ENCODE measurements at regions not wholly inside any gene's neighbourhood (a gene's known extent, or its start where the extent isn't known, plus 50 kb on each side); places are given as distances from the start of the nearest gene placed in this dataset.

DNA sequence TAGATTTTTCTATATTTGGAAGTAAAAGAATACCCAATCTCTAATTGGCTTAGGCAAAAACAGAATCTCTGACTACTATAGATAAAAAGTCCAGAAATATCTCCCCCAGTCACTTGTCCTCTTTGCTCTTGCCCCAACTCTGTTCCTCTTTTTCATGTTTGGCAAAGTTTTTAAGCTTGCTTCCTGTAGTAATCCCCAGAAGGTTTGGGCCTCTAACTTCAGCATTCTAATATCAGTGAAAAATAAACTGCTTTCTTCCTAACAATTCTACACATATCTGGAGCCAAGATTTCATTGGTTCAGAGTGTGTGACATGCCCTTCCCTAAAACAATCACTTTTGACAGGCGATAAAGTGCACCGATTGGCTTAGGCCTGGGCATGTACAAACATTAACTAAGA lies 1680.3 kb downstream of the MAT2B start:
- Mint-ChIP-seq H3K36me3 (peaks cover 0 to 5% (median 0%) of the 10 kb centered on the region in 5 donors), H3K27me3 (peaks cover 0 to 3% (median 0%) of the 10 kb centered on the region in 5 donors), H3K9me3 (peaks cover 0 to 20% (median 5%) of the 10 kb centered on the region in 11 donors), H3K27ac (no peak overlapping the region), H3K4me1 (no peaks in the 10 kb centered on the region), H3K4me3 (no peak overlapping the region)
- CTCF ChIA-PET: no interaction called here
- Histone ChIP-seq H3K27ac (ENCODE audit: low read depth, low read length) (no peak overlapping the region), H3K36me3 (ENCODE audit: control insufficient read depth in 2 of 3, insufficient read depth in 3 of 3, low read length in 3 of 3) (no peaks in the 10 kb centered on the region), H3K4me3 (ENCODE audit: low read length) (no peak overlapping the region), H3K4me1 (ENCODE audit: control insufficient read depth in 2 of 2, insufficient read depth in 2 of 2, low read length in 2 of 2) (no peaks in the 10 kb centered on the region), H3K9me3 (ENCODE audit: control insufficient read depth in 2 of 3, low read length in 3 of 3) (peaks cover 0 to 6% (median 0%) of the 10 kb centered on the region in 3 experiments), H3K27me3 (ENCODE audit: control insufficient read depth in 2 of 2, insufficient read depth in 2 of 2, low read length in 2 of 2) (no peaks in the 10 kb centered on the region)
- POLR2A ChIA-PET: no interaction called here
- intact Hi-C loops (cut with micrococcal nuclease): no loop called here
- ATAC-seq (no peak), DNase-seq (no peak)

DNA sequence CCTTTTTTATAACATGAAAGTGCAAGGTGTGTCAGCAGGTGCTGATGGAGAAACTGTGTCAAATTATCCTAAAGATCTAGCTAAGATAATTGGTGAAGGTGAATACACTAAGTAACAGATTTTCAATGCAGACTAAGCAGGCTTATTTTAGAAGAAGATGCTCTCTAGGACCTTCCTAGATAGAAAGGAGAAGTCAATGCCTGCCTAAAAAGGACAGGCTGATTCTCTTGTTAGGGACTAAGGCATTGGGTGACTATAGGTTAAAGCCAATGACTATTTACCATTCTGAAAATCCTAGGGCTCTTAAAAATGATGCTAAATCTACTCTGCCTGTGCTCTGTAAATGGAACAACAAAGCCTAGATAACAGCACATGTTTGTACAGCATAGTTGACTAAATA lies 1682.4 kb downstream of the MAT2B start:
- Mint-ChIP-seq H3K27ac (no peak overlapping the region), H3K9me3 (peaks cover 0 to 16% (median 4%) of the 10 kb centered on the region in 11 donors), H3K36me3 (peaks cover 0 to 5% (median 0%) of the 10 kb centered on the region in 5 donors), H3K4me1 (no peaks in the 10 kb centered on the region), H3K27me3 (peaks cover 0 to 3% (median 0%) of the 10 kb centered on the region in 5 donors), H3K4me3 (no peak overlapping the region)
- DNase-seq (no peak), ATAC-seq (no peak)
- no peak overlapping the region for H3K27ac ChIP-seq (ENCODE audit: low read depth, low read length)
- peaks cover 0 to 6% (median 0%) of the 10 kb centered on the region in 3 experiments for H3K9me3 ChIP-seq (ENCODE audit: control insufficient read depth in 2 of 3, low read length in 3 of 3)
- intact Hi-C loops (cut with micrococcal nuclease): no loop called here
- H3K27me3 ChIP-seq (ENCODE audit: control insufficient read depth in 2 of 2, insufficient read depth in 2 of 2, low read length in 2 of 2): no peaks in the 10 kb centered on the region
- H3K4me1 ChIP-seq (ENCODE audit: control insufficient read depth in 2 of 2, insufficient read depth in 2 of 2, low read length in 2 of 2): no peaks in the 10 kb centered on the region
- CTCF ChIA-PET: no interaction called here
- POLR2A ChIA-PET: no interaction called here
- no peaks in the 10 kb centered on the region for H3K36me3 ChIP-seq (ENCODE audit: control insufficient read depth in 2 of 3, insufficient read depth in 3 of 3, low read length in 3 of 3)
- H3K4me3 ChIP-seq (ENCODE audit: low read length): no peak overlapping the region

DNA sequence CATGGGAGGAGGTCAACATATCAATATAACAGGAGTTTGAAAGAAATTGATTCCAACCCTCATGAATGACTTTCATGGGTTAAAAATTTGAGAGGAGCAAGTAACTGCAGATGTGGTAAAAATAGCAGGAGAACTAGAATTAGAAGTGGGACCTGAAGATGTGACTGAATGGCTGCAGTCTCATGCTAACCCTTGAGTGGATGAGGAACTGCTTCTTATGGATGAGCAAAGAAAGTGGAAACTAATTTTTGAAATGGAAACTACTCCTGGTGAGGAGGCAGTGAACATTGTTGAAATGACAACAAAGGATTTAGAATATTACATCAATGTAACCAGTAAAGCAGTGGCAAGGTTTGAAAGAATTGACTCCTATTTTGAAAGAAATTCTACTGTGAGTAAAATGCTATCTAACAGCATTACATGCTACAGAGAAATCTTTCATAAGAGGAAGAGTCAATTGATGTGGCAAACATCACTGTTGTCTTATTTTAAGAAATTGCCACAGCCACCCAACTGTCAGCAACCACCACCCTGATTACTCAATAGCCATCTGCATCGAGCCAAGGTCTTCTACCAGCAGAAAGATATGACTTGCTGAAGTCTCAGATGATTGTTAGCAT lies 1683.2 kb downstream of the MAT2B start:
- Mint-ChIP-seq H3K9me3 (peaks cover 0 to 12% (median 2%) of the 10 kb centered on the region in 11 donors), H3K27ac (no peak overlapping the region), H3K27me3 (peaks cover 0 to 3% (median 0%) of the 10 kb centered on the region in 5 donors), H3K36me3 (peaks cover 0 to 5% (median 0%) of the 10 kb centered on the region in 5 donors), H3K4me1 (no peaks in the 10 kb centered on the region), H3K4me3 (no peak overlapping the region)
- Histone ChIP-seq H3K4me3 (ENCODE audit: low read length) (no peak overlapping the region), H3K36me3 (ENCODE audit: control insufficient read depth in 2 of 3, insufficient read depth in 3 of 3, low read length in 3 of 3) (no peaks in the 10 kb centered on the region), H3K27me3 (ENCODE audit: control insufficient read depth in 2 of 2, insufficient read depth in 2 of 2, low read length in 2 of 2) (no peaks in the 10 kb centered on the region), H3K4me1 (ENCODE audit: control insufficient read depth in 2 of 2, insufficient read depth in 2 of 2, low read length in 2 of 2) (no peaks in the 10 kb centered on the region), H3K9me3 (ENCODE audit: control insufficient read depth in 2 of 3, low read length in 3 of 3) (peaks cover 0 to 6% (median 0%) of the 10 kb centered on the region in 3 experiments), H3K27ac (ENCODE audit: low read depth, low read length) (no peak overlapping the region)
- DNase-seq: no peak
- peak; percentile 67 for ATAC-seq
- intact Hi-C loops (cut with micrococcal nuclease): no loop called here
- ChIA-PET POLR2A (no interaction called here), CTCF (no interaction called here)

DNA sequence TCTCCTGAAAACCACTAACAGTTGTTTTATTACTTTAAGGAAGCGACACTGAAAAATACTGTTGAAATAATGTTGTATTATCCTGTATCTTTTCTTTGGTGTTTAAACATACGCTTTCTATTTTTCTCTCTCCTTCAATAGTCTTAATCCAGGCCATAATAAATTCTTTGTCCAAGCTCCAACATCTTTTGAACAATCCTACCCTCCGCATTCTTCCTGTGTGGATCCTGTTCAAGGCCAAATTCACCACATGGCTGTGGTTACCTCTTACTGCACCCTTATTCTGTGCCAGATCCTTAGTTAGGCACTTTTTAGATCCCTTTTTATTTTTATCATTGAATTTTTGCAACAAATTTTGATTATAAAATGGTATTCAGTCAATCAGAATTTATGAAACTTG lies 1691.5 kb downstream of the MAT2B start:
- no peaks in the 10 kb centered on the region for H3K27me3 Mint-ChIP-seq
- H3K4me3 Mint-ChIP-seq: no peak overlapping the region
- no peaks in the 10 kb centered on the region for H3K9me3 ChIP-seq (ENCODE audit: control insufficient read depth in 2 of 3, low read length in 3 of 3)
- no peaks in the 10 kb centered on the region for H3K36me3 ChIP-seq (ENCODE audit: control insufficient read depth in 2 of 3, insufficient read depth in 3 of 3, low read length in 3 of 3)
- no peaks in the 10 kb centered on the region for H3K36me3 Mint-ChIP-seq
- H3K27me3 ChIP-seq (ENCODE audit: control insufficient read depth in 2 of 2, insufficient read depth in 2 of 2, low read length in 2 of 2): no peaks in the 10 kb centered on the region
- H3K4me1 Mint-ChIP-seq: no peaks in the 10 kb centered on the region
- intact Hi-C loops (cut with micrococcal nuclease): no loop called here
- H3K27ac Mint-ChIP-seq: no peak overlapping the region
- ChIA-PET POLR2A (no interaction called here), CTCF (no interaction called here)
- no peak overlapping the region for H3K27ac ChIP-seq (ENCODE audit: low read depth, low read length)
- H3K4me3 ChIP-seq (ENCODE audit: low read length): no peak overlapping the region
- DNase-seq: no peak
- no peak for ATAC-seq
- no peaks in the 10 kb centered on the region for H3K4me1 ChIP-seq (ENCODE audit: control insufficient read depth in 2 of 2, insufficient read depth in 2 of 2, low read length in 2 of 2)
- peaks cover 0 to 4% (median 0%) of the 10 kb centered on the region in 11 donors for H3K9me3 Mint-ChIP-seq

DNA sequence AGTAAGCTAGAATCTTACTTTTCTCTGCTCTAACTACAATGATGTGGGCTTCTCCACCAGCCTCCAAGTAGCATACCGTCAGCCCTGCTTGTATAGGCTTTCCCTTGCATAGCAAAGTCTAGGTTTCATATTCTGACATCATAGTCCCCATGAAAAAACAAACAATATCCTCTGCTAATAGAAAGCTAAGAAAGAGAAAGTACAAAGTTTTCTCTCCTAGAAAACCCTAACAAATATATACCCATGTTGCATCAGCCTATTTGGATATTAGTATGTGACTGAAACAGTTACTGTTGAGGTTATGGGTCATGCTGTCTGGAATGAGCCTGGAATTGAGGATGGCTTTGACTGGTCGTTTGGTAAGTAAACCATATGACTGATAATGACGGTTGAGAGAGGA lies 1696.0 kb downstream of the MAT2B start:
- Histone ChIP-seq H3K27me3 (ENCODE audit: control insufficient read depth in 2 of 2, insufficient read depth in 2 of 2, low read length in 2 of 2) (no peaks in the 10 kb centered on the region), H3K4me1 (ENCODE audit: control insufficient read depth in 2 of 2, insufficient read depth in 2 of 2, low read length in 2 of 2) (no peaks in the 10 kb centered on the region), H3K4me3 (ENCODE audit: low read length) (no peak overlapping the region), H3K36me3 (ENCODE audit: control insufficient read depth in 2 of 3, insufficient read depth in 3 of 3, low read length in 3 of 3) (no peaks in the 10 kb centered on the region), H3K27ac (ENCODE audit: low read depth, low read length) (no peak overlapping the region), H3K9me3 (ENCODE audit: control insufficient read depth in 2 of 3, low read length in 3 of 3) (no peaks in the 10 kb centered on the region)
- Mint-ChIP-seq H3K36me3 (no peaks in the 10 kb centered on the region), H3K4me1 (peaks cover 0 to 2% (median 0%) of the 10 kb centered on the region in 7 donors), H3K27me3 (no peaks in the 10 kb centered on the region), H3K9me3 (peaks cover 0 to 4% (median 0%) of the 10 kb centered on the region in 11 donors), H3K27ac (peak overlapping the region in 1 of 9 donors; percentile 23), H3K4me3 (no peak overlapping the region)
- POLR2A ChIA-PET: no interaction called here
- no peak for DNase-seq
- CTCF ChIA-PET: no interaction called here
- ATAC-seq: no peak
- intact Hi-C loops (cut with micrococcal nuclease): no loop called here

DNA sequence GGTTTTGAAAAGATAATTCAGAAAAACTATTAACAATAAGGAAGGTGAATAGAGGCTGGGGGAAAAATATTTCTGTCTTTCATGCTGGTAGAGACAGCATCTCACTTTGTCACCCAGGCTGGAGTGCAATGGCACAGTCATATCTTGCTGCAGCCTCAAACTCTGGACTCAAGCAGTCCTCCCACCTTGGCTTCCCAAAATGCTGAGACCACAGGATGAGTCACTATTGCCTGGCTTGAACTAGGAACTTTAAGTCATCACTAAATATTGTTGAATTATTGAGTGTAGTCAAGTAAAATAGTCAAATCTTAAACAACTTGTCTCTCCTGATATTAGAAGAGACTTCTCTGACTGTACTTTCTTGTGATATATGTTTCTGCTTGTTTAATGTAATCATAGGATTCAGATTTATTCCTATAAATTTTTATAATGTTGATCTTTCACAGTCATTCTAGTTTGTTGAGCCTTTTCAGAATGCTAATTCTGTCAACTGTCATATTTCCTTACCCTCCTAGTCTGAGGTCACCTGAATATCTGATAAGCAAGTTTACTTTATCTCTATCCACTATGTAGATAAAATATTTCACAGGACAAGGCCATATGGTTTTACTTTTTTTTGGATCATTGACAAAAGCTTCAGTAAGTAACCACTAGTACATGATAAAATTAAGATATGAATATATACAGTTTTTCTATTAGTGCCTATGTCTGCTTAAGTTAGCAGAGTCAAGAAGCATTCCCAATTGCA lies 1696.5 kb downstream of the MAT2B start:
- Mint-ChIP-seq H3K4me3 (no peak overlapping the region), H3K27ac (no peak overlapping the region), H3K4me1 (peaks cover 0 to 2% (median 0%) of the 10 kb centered on the region in 7 donors), H3K27me3 (no peaks in the 10 kb centered on the region), H3K9me3 (peaks cover 0 to 4% (median 0%) of the 10 kb centered on the region in 11 donors), H3K36me3 (no peaks in the 10 kb centered on the region)
- no peaks in the 10 kb centered on the region for H3K36me3 ChIP-seq (ENCODE audit: control insufficient read depth in 2 of 3, insufficient read depth in 3 of 3, low read length in 3 of 3)
- no peak overlapping the region for H3K4me3 ChIP-seq (ENCODE audit: low read length)
- ATAC-seq: no peak
- no peaks in the 10 kb centered on the region for H3K4me1 ChIP-seq (ENCODE audit: control insufficient read depth in 2 of 2, insufficient read depth in 2 of 2, low read length in 2 of 2)
- H3K9me3 ChIP-seq (ENCODE audit: control insufficient read depth in 2 of 3, low read length in 3 of 3): no peaks in the 10 kb centered on the region
- H3K27me3 ChIP-seq (ENCODE audit: control insufficient read depth in 2 of 2, insufficient read depth in 2 of 2, low read length in 2 of 2): no peaks in the 10 kb centered on the region
- intact Hi-C loops (cut with micrococcal nuclease): no loop called here
- H3K27ac ChIP-seq (ENCODE audit: low read depth, low read length): no peak overlapping the region
- ChIA-PET POLR2A (no interaction called here), CTCF (no interaction called here)
- no peak for DNase-seq

DNA sequence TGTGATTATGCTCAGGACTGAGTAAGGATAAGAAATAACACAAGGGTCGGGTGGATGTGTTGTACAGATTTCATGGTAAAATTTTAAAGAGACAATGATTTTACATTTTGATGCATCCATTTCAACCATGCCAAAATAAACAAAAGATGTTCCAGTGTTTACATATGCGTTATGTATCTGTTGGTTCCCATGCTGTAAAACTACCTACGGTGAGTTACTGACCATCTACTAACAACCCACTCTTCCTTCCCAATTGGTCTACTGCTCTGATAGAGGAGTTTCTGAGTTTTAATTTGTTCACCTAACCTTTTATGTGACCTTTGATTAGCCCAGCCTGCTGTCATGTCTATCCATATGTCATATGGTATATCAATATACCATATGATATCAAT lies 1697.1 kb downstream of the MAT2B start:
- Mint-ChIP-seq H3K9me3 (peaks cover 0 to 3% (median 0%) of the 10 kb centered on the region in 11 donors), H3K27ac (no peak overlapping the region), H3K4me1 (peaks cover 0 to 2% (median 0%) of the 10 kb centered on the region in 7 donors), H3K36me3 (no peaks in the 10 kb centered on the region), H3K4me3 (no peak overlapping the region), H3K27me3 (no peaks in the 10 kb centered on the region)
- Histone ChIP-seq H3K4me1 (ENCODE audit: control insufficient read depth in 2 of 2, insufficient read depth in 2 of 2, low read length in 2 of 2) (no peaks in the 10 kb centered on the region), H3K4me3 (ENCODE audit: low read length) (no peak overlapping the region), H3K36me3 (ENCODE audit: control insufficient read depth in 2 of 3, insufficient read depth in 3 of 3, low read length in 3 of 3) (no peaks in the 10 kb centered on the region), H3K9me3 (ENCODE audit: control insufficient read depth in 2 of 3, low read length in 3 of 3) (no peaks in the 10 kb centered on the region), H3K27ac (ENCODE audit: low read depth, low read length) (no peak overlapping the region), H3K27me3 (ENCODE audit: control insufficient read depth in 2 of 2, insufficient read depth in 2 of 2, low read length in 2 of 2) (no peaks in the 10 kb centered on the region)
- ATAC-seq (no peak), DNase-seq (no peak)
- intact Hi-C loops (cut with micrococcal nuclease): no loop called here
- POLR2A ChIA-PET: no interaction called here
- CTCF ChIA-PET: no interaction called here

All from naive thymus-derived CD4-positive, alpha-beta T cell (primary cell).